Chondrocyte (in vitro differentiated cells): ENCODE measurements at regions not wholly inside any gene's neighbourhood (a gene's known extent, or its start where the extent isn't known, plus 50 kb on each side); places are given as distances from the start of the nearest gene placed in this dataset.

Source experiments
- DNase-seq: peaks from one replicate; pipeline ENCODE4 v3.0.0; 2021; ENCODE audit warnings: mixed read lengths, low spot score
- H3K27ac Mint-ChIP-seq: one replicate; pipeline ENCODE4 v1.8.0; 2021; ENCODE audit warnings: mild to moderate bottlenecking, moderate library complexity, mixed read lengths; ENCODE audit not compliant: unreplicated experiment
- H3K27me3 Mint-ChIP-seq: 2 replicates; pipeline ENCODE4 v1.8.0; 2021; ENCODE audit warnings: low read depth, mixed read lengths
- H3K36me3 Mint-ChIP-seq: 2 replicates; pipeline ENCODE4 v1.8.0; 2021; ENCODE audit warnings: low read depth, mixed read lengths
- H3K4me1 Mint-ChIP-seq: 2 replicates; pipeline ENCODE4 v1.8.0; 2021; ENCODE audit warnings: low read depth, mild to moderate bottlenecking, mixed read lengths
- H3K4me3 Mint-ChIP-seq: one replicate; pipeline ENCODE4 v1.8.0; 2021; ENCODE audit warnings: mild to moderate bottlenecking, moderate library complexity, mixed read lengths; ENCODE audit not compliant: unreplicated experiment
- H3K9me3 Mint-ChIP-seq: 2 replicates; pipeline ENCODE4 v1.8.0; 2021; ENCODE audit warnings: low read depth, mixed read lengths
- TF ChIP-seq, protein P1 (sequence below): fragments of 200-600 bp; sonication (generic); IDR thresholded peaks from 2 replicates; pipeline ENCODE4 v1.5.0; 2021; ENCODE audit warnings: antibody characterized with exemption, mild to moderate bottlenecking, moderate library complexity

GRCh38 chr4:188606635-188607034 lies 467.4 kb downstream of the TRIML1 start:
- no peaks in the 10 kb centered on the region for H3K36me3 Mint-ChIP-seq
- TF ChIP-seq, protein P1, sequence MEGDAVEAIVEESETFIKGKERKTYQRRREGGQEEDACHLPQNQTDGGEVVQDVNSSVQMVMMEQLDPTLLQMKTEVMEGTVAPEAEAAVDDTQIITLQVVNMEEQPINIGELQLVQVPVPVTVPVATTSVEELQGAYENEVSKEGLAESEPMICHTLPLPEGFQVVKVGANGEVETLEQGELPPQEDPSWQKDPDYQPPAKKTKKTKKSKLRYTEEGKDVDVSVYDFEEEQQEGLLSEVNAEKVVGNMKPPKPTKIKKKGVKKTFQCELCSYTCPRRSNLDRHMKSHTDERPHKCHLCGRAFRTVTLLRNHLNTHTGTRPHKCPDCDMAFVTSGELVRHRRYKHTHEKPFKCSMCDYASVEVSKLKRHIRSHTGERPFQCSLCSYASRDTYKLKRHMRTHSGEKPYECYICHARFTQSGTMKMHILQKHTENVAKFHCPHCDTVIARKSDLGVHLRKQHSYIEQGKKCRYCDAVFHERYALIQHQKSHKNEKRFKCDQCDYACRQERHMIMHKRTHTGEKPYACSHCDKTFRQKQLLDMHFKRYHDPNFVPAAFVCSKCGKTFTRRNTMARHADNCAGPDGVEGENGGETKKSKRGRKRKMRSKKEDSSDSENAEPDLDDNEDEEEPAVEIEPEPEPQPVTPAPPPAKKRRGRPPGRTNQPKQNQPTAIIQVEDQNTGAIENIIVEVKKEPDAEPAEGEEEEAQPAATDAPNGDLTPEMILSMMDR, result no peak

DNA sequence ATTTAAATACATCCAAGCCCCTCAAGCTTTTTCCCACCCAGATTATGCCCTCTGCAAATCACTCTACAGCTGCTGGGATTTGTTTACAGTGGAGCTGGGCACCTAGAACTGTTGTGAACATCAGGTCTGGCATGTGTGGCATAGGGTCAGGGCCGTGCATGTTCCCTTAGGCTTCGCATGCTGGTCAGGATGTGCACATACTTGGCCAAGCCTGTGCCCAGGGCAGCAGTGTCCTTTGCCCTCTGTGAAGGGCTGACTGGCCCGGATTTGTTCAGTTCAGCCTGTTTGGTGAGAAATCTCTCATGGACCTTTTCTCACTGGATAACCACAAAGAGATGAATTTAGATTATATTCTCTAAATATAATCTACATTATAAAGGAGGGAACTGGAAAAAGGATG lies 471.9 kb downstream of the TRIML1 start:
- TF ChIP-seq, protein P1, result no peak
- Mint-ChIP-seq H3K4me1 (peaks cover 4% of the 10 kb centered on the region), H3K4me3 (no peak overlapping the region), H3K9me3 (no peaks in the 10 kb centered on the region), H3K27ac (no peak overlapping the region), H3K27me3 (no peaks in the 10 kb centered on the region), H3K36me3 (no peaks in the 10 kb centered on the region)
- no peak for DNase-seq

More at GRCh38 chr4:188606635-188607034, 467.4 kb downstream of the TRIML1 start:
- H3K4me1 Mint-ChIP-seq, result no peaks in the 10 kb centered on the region
- DNase-seq, result no peak
- H3K27ac Mint-ChIP-seq, result no peak overlapping the region
- H3K9me3 Mint-ChIP-seq, result peaks cover 9% of the 10 kb centered on the region
- H3K27me3 Mint-ChIP-seq, result no peaks in the 10 kb centered on the region
- no peak overlapping the region for H3K4me3 Mint-ChIP-seq

DNA sequence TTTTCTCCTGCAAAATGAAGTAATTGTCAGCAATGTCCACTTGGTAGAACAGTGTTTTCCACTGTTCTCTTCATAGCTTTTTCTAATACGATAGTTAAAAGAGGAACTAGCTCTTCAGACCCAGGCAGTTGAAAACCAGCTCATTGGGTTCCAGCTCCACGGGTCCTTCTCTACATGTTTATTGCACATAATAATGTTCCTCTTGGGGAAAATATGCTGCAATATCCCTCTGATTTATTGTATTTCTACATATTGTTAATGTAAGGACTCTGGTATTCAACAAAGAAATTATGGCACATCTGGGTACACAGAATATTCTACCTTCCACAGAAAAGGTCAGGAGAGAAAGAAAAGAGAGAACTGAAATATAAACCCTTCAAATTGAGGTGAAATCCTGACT lies 473.4 kb downstream of the TRIML1 start:
- no peak overlapping the region for H3K27ac Mint-ChIP-seq
- peaks cover 8% of the 10 kb centered on the region for H3K4me1 Mint-ChIP-seq
- H3K36me3 Mint-ChIP-seq, result no peaks in the 10 kb centered on the region
- no peak overlapping the region for H3K4me3 Mint-ChIP-seq
- H3K27me3 Mint-ChIP-seq, result no peaks in the 10 kb centered on the region
- DNase-seq, result no peak
- H3K9me3 Mint-ChIP-seq, result no peaks in the 10 kb centered on the region
- TF ChIP-seq, protein P1, result no peak

DNA sequence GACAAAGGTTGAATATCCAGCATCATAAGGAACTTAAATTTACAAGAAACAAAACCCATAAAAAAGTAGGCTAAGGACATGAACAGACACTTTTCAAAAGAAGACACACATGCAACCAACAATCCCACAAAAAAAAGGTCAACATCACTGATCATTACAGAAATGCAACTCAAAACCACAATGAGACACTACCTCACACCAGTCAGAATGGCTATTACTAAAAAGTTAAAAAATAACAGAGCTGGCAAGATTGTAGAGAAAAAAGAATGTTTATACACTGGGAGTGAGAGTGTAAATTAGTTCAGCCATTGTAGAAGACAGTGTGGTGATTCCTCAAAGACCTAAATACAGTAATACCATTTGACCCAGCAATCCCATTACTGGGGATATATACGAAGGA lies 474.7 kb downstream of the TRIML1 start:
- H3K4me3 Mint-ChIP-seq, result no peak overlapping the region
- no peaks in the 10 kb centered on the region for H3K27me3 Mint-ChIP-seq
- no peak overlapping the region for H3K27ac Mint-ChIP-seq
- H3K36me3 Mint-ChIP-seq, result no peaks in the 10 kb centered on the region
- TF ChIP-seq, protein P1, result no peak
- DNase-seq, result no peak
- H3K4me1 Mint-ChIP-seq, result peaks cover 19% of the 10 kb centered on the region
- H3K9me3 Mint-ChIP-seq, result no peaks in the 10 kb centered on the region

GRCh38 chr4:188619456-188620149 lies 480.4 kb downstream of the TRIML1 start:
- Mint-ChIP-seq H3K9me3 (no peaks in the 10 kb centered on the region), H3K27ac (peak overlapping the region; percentile 43), H3K27me3 (no peaks in the 10 kb centered on the region)

More at GRCh38 chr4:188619456-188620149, 480.4 kb downstream of the TRIML1 start:
- no peak overlapping the region for H3K4me3 Mint-ChIP-seq
- H3K36me3 Mint-ChIP-seq, result no peaks in the 10 kb centered on the region
- peaks cover 41% of the 10 kb centered on the region for H3K4me1 Mint-ChIP-seq
- TF ChIP-seq, protein P1, result no peak
- DNase-seq, result no peak
